ENCODE measurements at regions not wholly inside any gene's neighbourhood (a gene's known extent, or its start where the extent isn't known, plus 50 kb on each side); places are given as distances from the start of the nearest gene placed in this dataset.

DNA sequence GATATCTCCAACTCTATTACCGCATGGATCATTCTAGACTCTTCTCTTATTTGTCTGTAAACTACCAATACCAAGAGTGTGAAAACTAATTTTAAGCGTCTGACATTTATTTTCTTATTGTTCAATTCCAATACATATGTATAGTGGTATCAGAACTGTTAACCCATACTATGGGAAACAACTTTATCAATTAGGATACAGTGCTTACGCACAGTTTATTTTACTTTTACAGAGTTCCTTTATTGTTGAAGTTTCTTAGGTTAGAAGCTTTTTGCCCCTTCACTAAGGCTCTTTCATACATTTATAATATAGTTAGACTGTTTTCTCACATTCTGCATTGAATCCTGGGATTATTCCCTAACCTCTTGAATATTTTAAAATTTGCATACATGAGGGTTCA, 198.8 kb upstream of the RGPD4 start:
- TF ChIP-seq, protein P1, sequence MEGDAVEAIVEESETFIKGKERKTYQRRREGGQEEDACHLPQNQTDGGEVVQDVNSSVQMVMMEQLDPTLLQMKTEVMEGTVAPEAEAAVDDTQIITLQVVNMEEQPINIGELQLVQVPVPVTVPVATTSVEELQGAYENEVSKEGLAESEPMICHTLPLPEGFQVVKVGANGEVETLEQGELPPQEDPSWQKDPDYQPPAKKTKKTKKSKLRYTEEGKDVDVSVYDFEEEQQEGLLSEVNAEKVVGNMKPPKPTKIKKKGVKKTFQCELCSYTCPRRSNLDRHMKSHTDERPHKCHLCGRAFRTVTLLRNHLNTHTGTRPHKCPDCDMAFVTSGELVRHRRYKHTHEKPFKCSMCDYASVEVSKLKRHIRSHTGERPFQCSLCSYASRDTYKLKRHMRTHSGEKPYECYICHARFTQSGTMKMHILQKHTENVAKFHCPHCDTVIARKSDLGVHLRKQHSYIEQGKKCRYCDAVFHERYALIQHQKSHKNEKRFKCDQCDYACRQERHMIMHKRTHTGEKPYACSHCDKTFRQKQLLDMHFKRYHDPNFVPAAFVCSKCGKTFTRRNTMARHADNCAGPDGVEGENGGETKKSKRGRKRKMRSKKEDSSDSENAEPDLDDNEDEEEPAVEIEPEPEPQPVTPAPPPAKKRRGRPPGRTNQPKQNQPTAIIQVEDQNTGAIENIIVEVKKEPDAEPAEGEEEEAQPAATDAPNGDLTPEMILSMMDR (conservative IDR thresholded peaks at IDR 0.05; ENCODE audit: low read depth, low read length) = no peak
- no peak for TF ChIP-seq EZH2 (IDR thresholded peaks at IDR 0.05; ENCODE audit: borderline replicate concordance, low read depth, low read length, poor library complexity, severe bottlenecking)

Data from A673 (cell line).